Progenitor cell of endocrine pancreas (in vitro differentiated cells): ENCODE measurements at regions not wholly inside any gene's neighbourhood (a gene's known extent, or its start where the extent isn't known, plus 50 kb on each side); places are given as distances from the start of the nearest gene placed in this dataset.

Experiments
- DNase-seq: peaks from one replicate; pipeline ENCODE4 v3.0.0; 2021; ENCODE audit warnings: low spot score; ENCODE audit not compliant: unreplicated experiment
- H3K27ac Mint-ChIP-seq: 2 replicates; pipeline ENCODE4 v1.8.0; 2021; ENCODE audit warnings: mild to moderate bottlenecking, moderate library complexity, mixed read lengths
- H3K27me3 Mint-ChIP-seq: 2 replicates; pipeline ENCODE4 v1.8.0; 2021; ENCODE audit warnings: mixed read lengths
- H3K36me3 Mint-ChIP-seq: 2 replicates; pipeline ENCODE4 v1.8.0; 2022; ENCODE audit warnings: mixed read lengths; ENCODE audit not compliant: insufficient read depth
- H3K4me1 Mint-ChIP-seq: 2 replicates; pipeline ENCODE4 v1.8.0; 2021; ENCODE audit warnings: low read depth, mixed read lengths
- H3K4me3 Mint-ChIP-seq: 2 replicates; pipeline ENCODE4 v1.8.0; 2021; ENCODE audit warnings: low read depth, mild to moderate bottlenecking, moderate library complexity, mixed read lengths
- H3K9me3 Mint-ChIP-seq: 2 replicates; pipeline ENCODE4 v1.8.0; 2021; ENCODE audit warnings: low read depth, mixed read lengths
- CTCF ChIP-seq: fragments of 200-600 bp; sonication (generic); IDR thresholded peaks from one replicate; pipeline ENCODE4 v1.5.0; 2021; ENCODE audit warnings: antibody characterized with exemption, mild to moderate bottlenecking; ENCODE audit not compliant: unreplicated experiment

- no peak for TF ChIP-seq CTCF
- no peak overlapping the region for H3K4me3 Mint-ChIP-seq
- no peaks in the 10 kb centered on the region for H3K9me3 Mint-ChIP-seq
- H3K27ac Mint-ChIP-seq: no peak overlapping the region
- no peaks in the 10 kb centered on the region for H3K27me3 Mint-ChIP-seq
- peaks cover 4% of the 10 kb centered on the region for H3K4me1 Mint-ChIP-seq
- no peak for DNase-seq
- H3K36me3 Mint-ChIP-seq: no peaks in the 10 kb centered on the region
Measured at GRCh38 chr21:28663111-28663693, 329.5 kb downstream of the LTN1 start.

GRCh38 chr21:28657566-28657965 is 335.1 kb downstream of the LTN1 start:
- Mint-ChIP-seq H3K4me3 (no peak overlapping the region), H3K4me1 (peaks cover 7% of the 10 kb centered on the region), H3K9me3 (no peaks in the 10 kb centered on the region), H3K27ac (peak overlapping the region; percentile 6), H3K27me3 (no peaks in the 10 kb centered on the region), H3K36me3 (no peaks in the 10 kb centered on the region)
- no peak for DNase-seq
- no peak for TF ChIP-seq CTCF

- Mint-ChIP-seq H3K4me3 (no peak overlapping the region), H3K4me1 (peaks cover 7% of the 10 kb centered on the region), H3K36me3 (no peaks in the 10 kb centered on the region), H3K27me3 (no peaks in the 10 kb centered on the region), H3K9me3 (no peaks in the 10 kb centered on the region), H3K27ac (no peak overlapping the region)
- no peak for TF ChIP-seq CTCF
- no peak for DNase-seq
Measured at GRCh38 chr21:28655471-28655870, 337.2 kb downstream of the LTN1 start.

- H3K9me3 Mint-ChIP-seq: no peaks in the 10 kb centered on the region
- no peak for DNase-seq
- H3K27ac Mint-ChIP-seq: no peak overlapping the region
- no peak for TF ChIP-seq CTCF
- H3K4me1 Mint-ChIP-seq: peaks cover 7% of the 10 kb centered on the region
- H3K4me3 Mint-ChIP-seq: no peak overlapping the region
- H3K27me3 Mint-ChIP-seq: no peaks in the 10 kb centered on the region
- no peaks in the 10 kb centered on the region for H3K36me3 Mint-ChIP-seq
Measured at GRCh38 chr21:28654406-28654805, 338.3 kb downstream of the LTN1 start.

GRCh38 chr21:28644762-28645161 is 347.9 kb downstream of the LTN1 start:
- H3K36me3 Mint-ChIP-seq: no peaks in the 10 kb centered on the region
- H3K4me3 Mint-ChIP-seq: no peak overlapping the region
- no peak for DNase-seq
- no peaks in the 10 kb centered on the region for H3K9me3 Mint-ChIP-seq
- TF ChIP-seq CTCF: no peak
- H3K27ac Mint-ChIP-seq: no peak overlapping the region
- no peaks in the 10 kb centered on the region for H3K4me1 Mint-ChIP-seq
- H3K27me3 Mint-ChIP-seq: no peaks in the 10 kb centered on the region
